HAP-1 (cell line): ENCODE measurements at regions not wholly inside any gene's neighbourhood (a gene's known extent, or its start where the extent isn't known, plus 50 kb on each side); places are given as distances from the start of the nearest gene placed in this dataset.

Source experiments
- DNase-seq, 2 experiments: peaks; one replicate each; pipeline ENCODE4 v3.0.0-alpha.2; 2016 to 2020; ENCODE audit warnings: low spot score in 2 of 2
- H3K27me3 ChIP-seq: fragments of 250-450 bp; sonication (Bioruptor Pico); 2 replicates; pipeline ENCODE4 v1.5.1; 2020; ENCODE audit warnings: low read depth, mild to moderate bottlenecking, moderate library complexity
- H3K36me3 ChIP-seq: fragments of 250-450 bp; sonication (Bioruptor Pico); replicated peaks from 2 replicates; pipeline ENCODE4 v1.5.1; 2020; ENCODE audit warnings: mild to moderate bottlenecking
- H3K4me1 ChIP-seq: fragments of 250-450 bp; sonication (Bioruptor Pico); 2 replicates; pipeline ENCODE4 v1.5.1; 2020; ENCODE audit warnings: mild to moderate bottlenecking
- H3K4me3 ChIP-seq: fragments of 250-450 bp; sonication (Bioruptor Pico); 2 replicates; pipeline ENCODE4 v1.5.1; 2020; ENCODE audit warnings: mild to moderate bottlenecking, moderate library complexity
- H3K9me3 ChIP-seq: fragments of 250-450 bp; sonication (Bioruptor Pico); 2 replicates; pipeline ENCODE4 v1.5.1; 2020; ENCODE audit warnings: mild to moderate bottlenecking, moderate library complexity
- in situ Hi-C: fragments of 300-500 bp; cut with MboI; formaldehyde crosslinking; loops from 3 replicates; pipeline ENCODE4 v1.14.3; 2020; ENCODE audit warnings: low sequenced_read_pairs, inconsistent platforms, mixed read lengths

- DNase-seq: no peak
- H3K27me3 ChIP-seq: no peaks in the 10 kb centered on the region
- H3K4me3 ChIP-seq: no peak overlapping the region
- no peaks in the 10 kb centered on the region for H3K4me1 ChIP-seq
- in situ Hi-C loops: no loop called here
- no peaks in the 10 kb centered on the region; the same call in 1 of the 2 replicates for H3K36me3 ChIP-seq
- H3K9me3 ChIP-seq: no peaks in the 10 kb centered on the region
Measured at GRCh38 chr16:63712725-63713124, 1409.1 kb downstream of the CDH11 start.

- Histone ChIP-seq H3K9me3 (no peaks in the 10 kb centered on the region), H3K4me1 (no peaks in the 10 kb centered on the region), H3K27me3 (no peaks in the 10 kb centered on the region), H3K36me3 (no peaks in the 10 kb centered on the region), H3K4me3 (no peak overlapping the region)
- in situ Hi-C loops: no loop called here
- no peak for DNase-seq
Measured at GRCh38 chr16:63703612-63704011, 1418.3 kb downstream of the CDH11 start.

GRCh38 chr16:63702981-63703590, 1418.8 kb downstream of the CDH11 start:
- Histone ChIP-seq H3K36me3 (no peaks in the 10 kb centered on the region), H3K27me3 (no peaks in the 10 kb centered on the region), H3K9me3 (no peaks in the 10 kb centered on the region), H3K4me3 (no peak overlapping the region), H3K4me1 (no peaks in the 10 kb centered on the region)
- no peak for DNase-seq
- in situ Hi-C loops: no loop called here

- in situ Hi-C loops: no loop called here
- DNase-seq: no peak
- Histone ChIP-seq H3K9me3 (no peaks in the 10 kb centered on the region), H3K36me3 (no peaks in the 10 kb centered on the region), H3K4me1 (no peaks in the 10 kb centered on the region), H3K27me3 (no peaks in the 10 kb centered on the region), H3K4me3 (no peak overlapping the region)
Measured at GRCh38 chr16:63697736-63698135, 1424.1 kb downstream of the CDH11 start.

- DNase-seq: no peak
- Histone ChIP-seq H3K4me1 (no peaks in the 10 kb centered on the region), H3K4me3 (no peak overlapping the region), H3K27me3 (no peaks in the 10 kb centered on the region), H3K36me3 (no peaks in the 10 kb centered on the region), H3K9me3 (no peaks in the 10 kb centered on the region)
- in situ Hi-C loops: no loop called here
Measured at GRCh38 chr16:63695347-63695746, 1426.5 kb downstream of the CDH11 start.

- Histone ChIP-seq H3K9me3 (no peaks in the 10 kb centered on the region), H3K4me3 (no peak overlapping the region), H3K36me3 (no peaks in the 10 kb centered on the region), H3K27me3 (no peaks in the 10 kb centered on the region), H3K4me1 (no peaks in the 10 kb centered on the region)
- no peak for DNase-seq
- in situ Hi-C loops: no loop called here
Measured at GRCh38 chr16:63690961-63691360, 1430.9 kb downstream of the CDH11 start.

GRCh38 chr16:63690267-63690666, 1431.6 kb downstream of the CDH11 start:
- Histone ChIP-seq H3K4me1 (no peaks in the 10 kb centered on the region), H3K9me3 (no peaks in the 10 kb centered on the region), H3K36me3 (no peaks in the 10 kb centered on the region), H3K27me3 (no peaks in the 10 kb centered on the region), H3K4me3 (no peak overlapping the region)
- no peak for DNase-seq
- in situ Hi-C loops: no loop called here

- Histone ChIP-seq H3K4me3 (no peak overlapping the region), H3K9me3 (no peaks in the 10 kb centered on the region), H3K27me3 (no peaks in the 10 kb centered on the region), H3K36me3 (no peaks in the 10 kb centered on the region), H3K4me1 (no peaks in the 10 kb centered on the region)
- no peak for DNase-seq
- in situ Hi-C loops: no loop called here
Measured at GRCh38 chr16:63689068-63689467, 1432.8 kb downstream of the CDH11 start.

- in situ Hi-C loops: no loop called here
- no peaks in the 10 kb centered on the region for H3K9me3 ChIP-seq
Measured at GRCh38 chr16:63684149-63685101, 1437.4 kb downstream of the CDH11 start.

GRCh38 chr16:63682844-63683243, 1439.0 kb downstream of the CDH11 start:
- Histone ChIP-seq H3K36me3 (no peaks in the 10 kb centered on the region), H3K4me1 (no peaks in the 10 kb centered on the region), H3K9me3 (no peaks in the 10 kb centered on the region), H3K4me3 (no peak overlapping the region), H3K27me3 (no peaks in the 10 kb centered on the region)
- DNase-seq: no peak
- in situ Hi-C loops: no loop called here

More at GRCh38 chr16:63684149-63685101, 1437.4 kb downstream of the CDH11 start:
- no peak overlapping the region for H3K4me3 ChIP-seq
- H3K4me1 ChIP-seq: no peaks in the 10 kb centered on the region
- H3K27me3 ChIP-seq: no peaks in the 10 kb centered on the region
- DNase-seq: no peak
- H3K36me3 ChIP-seq: no peaks in the 10 kb centered on the region

- H3K27me3 ChIP-seq: no peaks in the 10 kb centered on the region
- no peaks in the 10 kb centered on the region for H3K36me3 ChIP-seq
- DNase-seq: no peak
- in situ Hi-C loops: no loop called here
- H3K4me3 ChIP-seq: no peak overlapping the region
- H3K9me3 ChIP-seq: no peaks in the 10 kb centered on the region
- H3K4me1 ChIP-seq: no peaks in the 10 kb centered on the region
Measured at GRCh38 chr16:63672493-63672892, 1449.4 kb downstream of the CDH11 start.

GRCh38 chr16:63663155-63663554, 1458.7 kb downstream of the CDH11 start:
- in situ Hi-C loops: no loop called here
- no peaks in the 10 kb centered on the region for H3K9me3 ChIP-seq

GRCh38 chr16:63655846-63656245, 1466.0 kb downstream of the CDH11 start:
- in situ Hi-C loops: no loop called here
- DNase-seq: no peak
- H3K4me1 ChIP-seq: no peaks in the 10 kb centered on the region
- H3K27me3 ChIP-seq: no peaks in the 10 kb centered on the region
- H3K4me3 ChIP-seq: no peak overlapping the region
- H3K36me3 ChIP-seq: no peaks in the 10 kb centered on the region
- no peaks in the 10 kb centered on the region for H3K9me3 ChIP-seq

More at GRCh38 chr16:63663155-63663554, 1458.7 kb downstream of the CDH11 start:
- Histone ChIP-seq H3K4me3 (no peak overlapping the region), H3K4me1 (no peaks in the 10 kb centered on the region), H3K27me3 (no peaks in the 10 kb centered on the region), H3K36me3 (no peaks in the 10 kb centered on the region)
- no peak for DNase-seq
